ENCODE measurements at regions not wholly inside any gene's neighbourhood (a gene's known extent, or its start where the extent isn't known, plus 50 kb on each side); places are given as distances from the start of the nearest gene placed in this dataset.

GRCh38 chr9:108300306-108301287 lies 555.2 kb downstream of the ACTL7B start:
- BruUV-seq (replicated peaks): no TSS peak
- intact Hi-C loops (cut with micrococcal nuclease): no loop called here
- H3K9ac ChIP-seq (ENCODE audit: low read length): no peak overlapping the region
- ATAC-seq (no peak), DNase-seq (no peak)
- TF ChIP-seq EZH2 (IDR thresholded peaks at IDR 0.05; ENCODE audit: low read length, unreplicated experiment): no peak
- no peak for TF ChIP-seq EZH2phosphoT487 (IDR thresholded peaks at IDR 0.05; ENCODE audit: borderline replicate concordance, low read length)
- TF ChIP-seq, protein P1, sequence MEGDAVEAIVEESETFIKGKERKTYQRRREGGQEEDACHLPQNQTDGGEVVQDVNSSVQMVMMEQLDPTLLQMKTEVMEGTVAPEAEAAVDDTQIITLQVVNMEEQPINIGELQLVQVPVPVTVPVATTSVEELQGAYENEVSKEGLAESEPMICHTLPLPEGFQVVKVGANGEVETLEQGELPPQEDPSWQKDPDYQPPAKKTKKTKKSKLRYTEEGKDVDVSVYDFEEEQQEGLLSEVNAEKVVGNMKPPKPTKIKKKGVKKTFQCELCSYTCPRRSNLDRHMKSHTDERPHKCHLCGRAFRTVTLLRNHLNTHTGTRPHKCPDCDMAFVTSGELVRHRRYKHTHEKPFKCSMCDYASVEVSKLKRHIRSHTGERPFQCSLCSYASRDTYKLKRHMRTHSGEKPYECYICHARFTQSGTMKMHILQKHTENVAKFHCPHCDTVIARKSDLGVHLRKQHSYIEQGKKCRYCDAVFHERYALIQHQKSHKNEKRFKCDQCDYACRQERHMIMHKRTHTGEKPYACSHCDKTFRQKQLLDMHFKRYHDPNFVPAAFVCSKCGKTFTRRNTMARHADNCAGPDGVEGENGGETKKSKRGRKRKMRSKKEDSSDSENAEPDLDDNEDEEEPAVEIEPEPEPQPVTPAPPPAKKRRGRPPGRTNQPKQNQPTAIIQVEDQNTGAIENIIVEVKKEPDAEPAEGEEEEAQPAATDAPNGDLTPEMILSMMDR (conservative IDR thresholded peaks at IDR 0.05; ENCODE audit: low read depth, low read length): no peak
- no peaks in the 10 kb centered on the region for H3F3A ChIP-seq (ENCODE audit: low read length, unreplicated experiment)
- POLR2A ChIA-PET (ENCODE audit: unreplicated experiment): no interaction called here
- H2AFZ ChIP-seq (ENCODE audit: low read length): no peak overlapping the region
- no peaks in the 10 kb centered on the region for H4K20me1 ChIP-seq (ENCODE audit: low read length)
- H3K4me3 ChIP-seq (ENCODE audit: low read length): no peak overlapping the region
- H3K4me2 ChIP-seq (ENCODE audit: low read length): no peak overlapping the region
- no peaks in the 10 kb centered on the region for H3K9me2 ChIP-seq (replicated peaks; ENCODE audit: low read length)
- no peaks in the 10 kb centered on the region for H3K36me3 ChIP-seq (ENCODE audit: low read depth, low read length)
- H3K27me3 ChIP-seq (ENCODE audit: low read length): no peaks in the 10 kb centered on the region
- H3K4me1 ChIP-seq (ENCODE audit: insufficient read depth, low read length): peaks cover 12% of the 10 kb centered on the region
- H3K9me3 ChIP-seq (ENCODE audit: low read length): no peaks in the 10 kb centered on the region
- CTCF ChIA-PET: no interaction called here
- H3K27ac ChIP-seq (ENCODE audit: low read length): no peak overlapping the region
- no peaks in the 10 kb centered on the region for H3K79me2 ChIP-seq (ENCODE audit: low read length)

- Histone ChIP-seq H3K27ac (ENCODE audit: low read length) (no peak overlapping the region), H3K79me2 (ENCODE audit: low read length) (no peaks in the 10 kb centered on the region), H3K9me2 (replicated peaks; ENCODE audit: low read length) (no peaks in the 10 kb centered on the region), H3K36me3 (ENCODE audit: low read depth, low read length) (no peaks in the 10 kb centered on the region), H3K9ac (ENCODE audit: low read length) (no peak overlapping the region), H3K27me3 (ENCODE audit: low read length) (no peaks in the 10 kb centered on the region), H3K4me3 (ENCODE audit: low read length) (no peak overlapping the region), H3F3A (ENCODE audit: low read length, unreplicated experiment) (no peaks in the 10 kb centered on the region), H3K4me1 (ENCODE audit: insufficient read depth, low read length) (peaks cover 13% of the 10 kb centered on the region), H3K4me2 (ENCODE audit: low read length) (no peak overlapping the region), H3K9me3 (ENCODE audit: low read length) (no peaks in the 10 kb centered on the region), H2AFZ (ENCODE audit: low read length) (no peak overlapping the region), H4K20me1 (ENCODE audit: low read length) (no peaks in the 10 kb centered on the region)
- intact Hi-C loops (cut with micrococcal nuclease): no loop called here
- ATAC-seq: no peak
- DNase-seq: no peak
- ChIA-PET CTCF (no interaction called here), POLR2A (ENCODE audit: unreplicated experiment) (no interaction called here)
- TF ChIP-seq EZH2 (IDR thresholded peaks at IDR 0.05; ENCODE audit: low read length, unreplicated experiment): no peak
- TF ChIP-seq, protein P1 (conservative IDR thresholded peaks at IDR 0.05; ENCODE audit: low read depth, low read length): no peak
- TF ChIP-seq EZH2phosphoT487 (IDR thresholded peaks at IDR 0.05; ENCODE audit: borderline replicate concordance, low read length): no peak
- no TSS peak for BruUV-seq (replicated peaks)
These were observed 558.7 kb downstream of the ACTL7B start for GRCh38 chr9:108297073-108297472.

DNA sequence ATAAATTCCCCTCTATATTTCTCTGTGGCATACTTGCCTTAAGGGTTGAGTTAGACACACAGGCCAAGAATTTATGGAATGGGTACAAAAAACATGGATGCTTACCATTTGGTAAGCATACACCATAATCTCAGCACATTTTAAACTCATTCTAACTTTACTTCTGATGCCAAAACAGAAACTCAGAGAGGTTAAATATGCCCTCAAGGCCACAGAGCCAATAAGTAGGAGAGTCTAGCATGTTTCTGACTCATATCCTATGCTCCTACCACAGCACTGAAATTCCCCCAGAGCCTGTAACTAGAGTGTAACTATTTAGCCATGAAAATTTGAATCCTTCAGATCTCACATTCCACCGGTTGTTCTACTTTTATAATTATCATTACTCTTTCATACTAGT lies 559.7 kb downstream of the ACTL7B start:
- Histone ChIP-seq H3K9me3 (ENCODE audit: low read length) (no peaks in the 10 kb centered on the region), H3K27ac (ENCODE audit: low read length) (peak overlapping the region; percentile 17; the same call in 1 of the 2 replicates), H3K79me2 (ENCODE audit: low read length) (no peaks in the 10 kb centered on the region), H3K4me3 (ENCODE audit: low read length) (no peak overlapping the region), H3K9ac (ENCODE audit: low read length) (no peak overlapping the region), H2AFZ (ENCODE audit: low read length) (no peak overlapping the region), H3F3A (ENCODE audit: low read length, unreplicated experiment) (no peaks in the 10 kb centered on the region), H3K4me2 (ENCODE audit: low read length) (peak overlapping the region; percentile 13; the same call in 1 of the 2 replicates), H3K4me1 (ENCODE audit: insufficient read depth, low read length) (peaks cover 13% of the 10 kb centered on the region), H3K27me3 (ENCODE audit: low read length) (no peaks in the 10 kb centered on the region), H4K20me1 (ENCODE audit: low read length) (no peaks in the 10 kb centered on the region), H3K9me2 (replicated peaks; ENCODE audit: low read length) (no peaks in the 10 kb centered on the region), H3K36me3 (ENCODE audit: low read depth, low read length) (no peaks in the 10 kb centered on the region)
- intact Hi-C loops (cut with micrococcal nuclease): no loop called here
- DNase-seq: peak; percentile 67
- ATAC-seq: peak; percentile 88
- no TSS peak for BruUV-seq (replicated peaks)
- POLR2A ChIA-PET (ENCODE audit: unreplicated experiment): no interaction called here
- no peak for TF ChIP-seq EZH2phosphoT487 (IDR thresholded peaks at IDR 0.05; ENCODE audit: borderline replicate concordance, low read length)
- TF ChIP-seq EZH2 (IDR thresholded peaks at IDR 0.05; ENCODE audit: low read length, unreplicated experiment): no peak
- TF ChIP-seq, protein P1 (conservative IDR thresholded peaks at IDR 0.05; ENCODE audit: low read depth, low read length): no peak
- CTCF ChIA-PET: no interaction called here
